MM.1S (cell line): ENCODE measurements at regions not wholly inside any gene's neighbourhood (a gene's known extent, or its start where the extent isn't known, plus 50 kb on each side); places are given as distances from the start of the nearest gene placed in this dataset.

Source experiments
- CTCF ChIP-seq: fragments of 300-600 bp; sonication (generic); IDR thresholded peaks from 2 replicates; pipeline ENCODE4 v1.5.1; 2016; ENCODE audit warnings: antibody characterized with exemption, low read length, mixed read lengths
- EZH2 ChIP-seq: fragments of 300-600 bp; sonication (generic); optimal IDR thresholded peaks from 2 replicates; pipeline ENCODE3; 2017; ENCODE audit warnings: low read depth, mild to moderate bottlenecking, antibody characterized with exemption, low read length, mixed read lengths
- EZH2phosphoT487 ChIP-seq: fragments of 300-600 bp; sonication (generic); IDR thresholded peaks from 2 replicates; pipeline ENCODE4 v1.6.1; 2018; ENCODE audit warnings: antibody characterized with exemption, low read length

- TF ChIP-seq EZH2: no peak
- TF ChIP-seq CTCF: no peak
- TF ChIP-seq EZH2phosphoT487: no peak
Observed at GRCh38 chr9:99559776-99560175, 261.9 kb upstream of the NR4A3 start.
